A673 (cell line): ENCODE measurements at regions not wholly inside any gene's neighbourhood (a gene's known extent, or its start where the extent isn't known, plus 50 kb on each side); places are given as distances from the start of the nearest gene placed in this dataset.

Source experiments
- BruUV-seq: library from RNA; stranded (reverse); fragments of 400-500 nt; replicated peaks from 2 replicates; lab custom pipeline; 2021; lab: Mats Ljungman, UMichigan
- CTCF ChIA-PET: fragments of 300-600 bp; sonication (Branson Sonifier 250); formaldehyde crosslinking; loops from one replicate; lab custom pipeline; 2022; ENCODE audit warnings: antibody characterized with exemption; lab: Charles Lee
- POLR2A ChIA-PET: fragments of 300-600 bp; sonication (Branson Sonifier 250); formaldehyde crosslinking; loops from one replicate; lab custom pipeline; 2022; ENCODE audit warnings: antibody characterized with exemption; ENCODE audit not compliant: low non-redundant PET; lab: Charles Lee
- DNase-seq: peaks from one replicate; pipeline ENCODE4 v3.0.0-alpha.2; 2015; ENCODE audit warnings: low spot score
- H3K27ac ChIP-seq: fragments of 200-600 bp; sonication (generic); 2 replicates; pipeline ENCODE4 v1.5.1; 2016; ENCODE audit warnings: mixed run types, low read depth, mild to moderate bottlenecking, mixed read lengths, antibody characterized with exemption, low read length; ENCODE audit not compliant: poor library complexity, severe bottlenecking
- H3K27me3 ChIP-seq: fragments of 200-600 bp; sonication (generic); replicated peaks from 2 replicates; pipeline ENCODE4 v1.6.1; 2017; ENCODE audit warnings: mixed run types, low read depth, mild to moderate bottlenecking, mixed read lengths, antibody characterized with exemption, low read length; ENCODE audit not compliant: insufficient read depth, poor library complexity
- H3K36me3 ChIP-seq: fragments of 200-600 bp; sonication (generic); 2 replicates; pipeline ENCODE4 v1.6.1; 2016; ENCODE audit warnings: mixed run types, mild to moderate bottlenecking, mixed read lengths, antibody characterized with exemption, low read length; ENCODE audit not compliant: insufficient read depth, poor library complexity, severe bottlenecking
- H3K4me1 ChIP-seq: fragments of 200-600 bp; sonication (generic); 2 replicates; pipeline ENCODE4 v1.6.1; 2017; ENCODE audit warnings: mixed run types, mild to moderate bottlenecking, mixed read lengths, antibody characterized with exemption, low read length; ENCODE audit not compliant: insufficient read depth, poor library complexity, severe bottlenecking
- H3K4me3 ChIP-seq: fragments of 200-600 bp; sonication (generic); 2 replicates; pipeline ENCODE4 v1.5.1; 2016; ENCODE audit warnings: low read depth, mixed run types, mild to moderate bottlenecking, mixed read lengths, low read length; ENCODE audit not compliant: poor library complexity, severe bottlenecking
- H3K9me3 ChIP-seq: fragments of 200-600 bp; sonication (generic); 2 replicates; pipeline ENCODE4 v1.6.1; 2016; ENCODE audit warnings: mixed run types, low read depth, mild to moderate bottlenecking, mixed read lengths, antibody characterized with exemption, low read length; ENCODE audit not compliant: poor library complexity, severe bottlenecking
- CTCF ChIP-seq: fragments of 300-800, 200-600 bp; sonication (generic); conservative IDR thresholded peaks from 2 replicates; pipeline ENCODE4 v1.5.1; 2017; ENCODE audit warnings: low read depth, mild to moderate bottlenecking, antibody characterized with exemption, low read length, moderate library complexity, mixed read lengths
- EZH2 ChIP-seq: fragments of 200-600 bp; sonication (generic); IDR thresholded peaks from 2 replicates; pipeline ENCODE4 v1.6.1; 2017; ENCODE audit warnings: borderline replicate concordance, low read depth, mild to moderate bottlenecking, mixed read lengths, antibody characterized with exemption, low read length; ENCODE audit not compliant: poor library complexity, severe bottlenecking
- intact Hi-C: fragments of 100-400 bp; cut with micrococcal nuclease; formaldehyde crosslinking; loops from one replicate; pipeline ENCODE4 v1.10.0; 2022; ENCODE audit not compliant: unreplicated experiment

GRCh38 chr19:30880551-30880950, 468.7 kb downstream of the TSHZ3 start:
- Histone ChIP-seq H3K36me3 (no peaks in the 10 kb centered on the region), H3K4me3 (no peak overlapping the region), H3K9me3 (no peaks in the 10 kb centered on the region), H3K27ac (no peak overlapping the region), H3K27me3 (no peaks in the 10 kb centered on the region), H3K4me1 (no peaks in the 10 kb centered on the region)
- no peak for DNase-seq
- TF ChIP-seq EZH2 (no peak), CTCF (no peak)
- no TSS peak for BruUV-seq
- ChIA-PET POLR2A (no interaction called here), CTCF (no interaction called here)
- intact Hi-C loops: no loop called here

- Histone ChIP-seq H3K27me3 (no peaks in the 10 kb centered on the region), H3K4me1 (no peaks in the 10 kb centered on the region), H3K4me3 (no peak overlapping the region), H3K36me3 (no peaks in the 10 kb centered on the region), H3K27ac (no peak overlapping the region), H3K9me3 (no peaks in the 10 kb centered on the region)
- DNase-seq: no peak
- no peak for TF ChIP-seq EZH2
- TF ChIP-seq CTCF: no peak
- BruUV-seq: no TSS peak
- ChIA-PET CTCF (no interaction called here), POLR2A (no interaction called here)
- intact Hi-C loops: no loop called here
Measured at GRCh38 chr19:30880151-30880550, 469.1 kb downstream of the TSHZ3 start.

- ChIA-PET CTCF (no interaction called here), POLR2A (no interaction called here)
- no peak for DNase-seq
- Histone ChIP-seq H3K9me3 (no peaks in the 10 kb centered on the region), H3K4me3 (no peak overlapping the region), H3K27me3 (no peaks in the 10 kb centered on the region), H3K27ac (no peak overlapping the region), H3K36me3 (no peaks in the 10 kb centered on the region), H3K4me1 (no peaks in the 10 kb centered on the region)
- intact Hi-C loops: no loop called here
- TF ChIP-seq EZH2 (no peak), CTCF (no peak)
- no TSS peak for BruUV-seq
Measured at GRCh38 chr19:30879736-30880135, 469.5 kb downstream of the TSHZ3 start.
